GM21367 (cell line): ENCODE measurements at regions not wholly inside any gene's neighbourhood (a gene's known extent, or its start where the extent isn't known, plus 50 kb on each side); places are given as distances from the start of the nearest gene placed in this dataset.

ENCODE experiments used
- ATAC-seq: cut with Tn5 transposase; IDR thresholded peaks from one replicate; pipeline ENCODE4 v1.9.1; 2021; ENCODE audit not compliant: unreplicated experiment

DNA sequence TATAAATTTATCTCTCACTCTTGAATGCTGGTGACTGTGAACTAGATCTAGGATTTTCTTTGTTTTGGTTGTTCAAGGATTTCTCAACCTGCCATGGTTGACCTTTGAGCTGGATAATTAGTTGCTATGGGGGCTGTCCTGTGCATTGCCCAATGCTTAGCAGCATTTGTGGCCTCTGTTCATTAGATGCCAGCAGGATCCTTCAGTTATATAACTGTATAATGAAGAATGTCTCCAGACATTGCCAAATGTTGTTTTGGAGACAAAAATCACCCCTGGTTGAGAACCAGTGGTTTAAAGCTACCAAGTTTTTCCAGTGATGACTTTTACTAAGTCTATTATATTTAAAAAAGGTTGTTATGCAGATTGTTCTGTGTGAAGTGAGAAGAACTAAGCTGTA, 147.9 kb upstream of the STXBP6 start:
- ATAC-seq = no peak

DNA sequence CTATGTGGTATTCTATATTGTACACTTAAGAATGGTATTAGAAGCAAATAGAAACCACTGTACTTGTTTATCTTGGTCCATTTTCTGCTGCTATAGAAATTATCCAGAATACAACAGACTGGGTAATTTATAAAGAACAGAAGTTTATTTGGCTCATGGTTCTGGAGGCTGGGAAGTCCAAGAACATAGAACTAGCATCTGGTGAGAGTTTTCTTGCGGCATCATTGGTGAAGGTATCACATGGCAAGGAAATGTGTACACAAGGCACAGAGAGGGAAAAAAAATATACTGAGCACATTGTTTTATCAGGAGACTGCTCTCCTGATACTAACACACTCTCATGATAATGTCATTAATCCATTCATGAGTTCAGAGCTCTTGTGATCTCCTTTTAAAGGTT, 130.3 kb upstream of the STXBP6 start:
- ATAC-seq = no peak

DNA sequence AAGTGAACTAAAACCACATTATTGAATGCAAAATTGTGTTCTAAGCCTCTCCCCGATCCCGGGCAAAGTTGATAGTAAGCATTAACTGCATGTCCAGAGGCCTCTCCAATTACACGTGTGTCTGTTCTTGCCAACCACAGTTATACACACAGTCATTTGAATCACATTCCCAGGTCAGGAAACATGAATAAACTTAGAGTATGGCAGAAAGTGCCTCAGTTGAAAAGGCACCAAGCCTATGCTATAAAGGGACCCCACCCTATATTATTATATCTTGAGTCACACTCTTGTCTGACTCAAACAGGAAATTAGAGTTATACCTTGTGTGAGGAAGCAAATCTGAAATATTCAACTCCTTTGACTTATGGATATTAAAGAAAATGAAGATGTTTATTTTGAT, 128.3 kb upstream of the STXBP6 start:
- no peak for ATAC-seq

DNA sequence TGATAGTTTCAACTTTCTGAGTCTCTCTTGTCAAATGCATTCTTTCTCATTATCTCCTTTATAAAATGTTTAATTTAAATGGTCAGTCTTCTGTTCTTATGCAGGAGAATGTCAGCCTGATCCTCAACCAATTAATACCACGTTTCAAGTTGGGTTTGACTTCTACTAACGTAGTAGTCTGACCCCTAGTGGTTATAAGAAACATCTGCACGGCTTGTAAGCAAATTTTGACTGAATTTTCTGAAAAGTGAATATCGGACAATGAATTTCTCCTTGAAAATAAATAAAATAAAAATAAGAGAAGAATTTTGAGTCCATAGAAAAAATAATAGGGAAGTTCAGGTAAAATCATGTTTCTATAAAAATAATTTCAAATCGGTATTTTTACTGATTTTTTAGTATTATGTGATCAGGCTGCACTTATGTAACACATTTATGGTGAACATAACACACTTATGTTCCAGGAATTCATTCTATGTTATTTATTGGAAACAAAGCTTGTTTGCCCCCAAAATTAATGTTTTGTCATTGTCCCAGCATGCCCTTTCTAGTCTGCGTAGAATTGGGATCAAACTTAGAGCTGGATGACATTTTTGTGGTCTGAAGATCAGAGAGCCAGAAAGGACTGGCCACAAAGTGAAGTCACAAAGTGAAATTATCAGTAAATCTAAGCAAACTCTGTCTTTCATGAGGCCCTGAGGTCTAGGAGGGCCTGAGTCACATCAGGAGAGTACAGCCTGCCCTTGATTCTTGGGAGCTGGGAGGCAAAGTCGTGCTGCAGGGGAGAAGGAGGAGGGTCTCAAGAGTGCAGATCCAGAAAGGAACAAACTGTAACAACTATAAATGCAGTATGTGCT, 101.2 kb upstream of the STXBP6 start:
- ATAC-seq = peak; percentile 58

DNA sequence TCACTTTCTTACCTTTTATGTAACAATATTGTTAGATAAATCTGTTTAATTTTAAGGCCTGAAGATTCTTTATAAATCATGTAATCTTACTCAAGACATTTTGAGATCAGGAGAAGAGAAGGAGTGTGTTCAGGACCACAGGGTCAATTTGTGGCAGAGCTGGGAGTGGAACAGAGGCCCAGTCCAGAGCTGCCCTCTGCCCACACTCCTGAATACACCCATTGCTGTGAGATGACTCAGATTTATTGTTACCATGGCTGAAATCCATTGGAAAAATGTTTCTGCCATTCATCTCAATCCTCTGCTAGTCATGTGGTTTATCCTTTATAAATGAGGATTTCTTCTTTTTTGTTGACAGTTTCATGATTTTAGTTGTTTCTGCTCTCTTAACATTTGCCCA, 100.5 kb upstream of the STXBP6 start:
- no peak for ATAC-seq

DNA sequence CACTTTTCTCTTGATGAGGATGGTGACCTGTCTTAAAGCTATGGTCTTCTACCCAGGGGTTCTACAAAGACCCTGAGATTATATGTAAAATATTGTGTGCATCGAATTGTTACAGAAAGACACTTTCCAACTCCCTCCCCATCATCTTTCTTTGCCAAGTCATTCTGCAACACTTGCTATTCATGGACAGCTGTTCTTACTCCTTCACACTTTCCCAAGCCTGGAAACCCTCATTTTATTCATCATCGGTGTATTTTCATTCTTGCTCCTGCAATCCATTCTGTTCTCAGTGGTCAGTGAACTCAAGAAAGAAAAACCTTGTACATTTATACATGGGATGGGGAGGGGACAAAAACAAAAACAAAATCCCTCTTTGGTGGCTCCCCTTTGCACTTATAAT, 90.5 kb upstream of the STXBP6 start:
- no peak for ATAC-seq

DNA sequence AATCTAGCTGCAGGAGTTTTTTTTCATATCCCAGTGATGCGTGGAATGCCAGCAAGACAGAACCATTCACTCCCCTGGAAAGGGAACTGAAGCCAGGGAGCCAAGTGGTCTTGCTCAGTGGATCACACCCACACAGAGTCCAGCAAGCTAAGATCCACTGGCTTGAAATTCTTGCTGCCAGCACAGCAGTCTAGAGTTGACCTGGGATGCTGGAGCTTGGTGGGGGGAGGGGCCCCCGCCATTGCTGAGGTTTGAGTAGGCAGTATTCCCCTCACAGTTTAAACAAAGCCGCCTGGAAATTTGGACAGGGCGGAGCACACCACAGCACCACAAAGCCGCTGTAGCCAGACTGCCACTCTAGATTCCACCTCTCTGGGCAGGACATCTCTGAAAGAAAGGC, 86.9 kb upstream of the STXBP6 start:
- no peak for ATAC-seq

DNA sequence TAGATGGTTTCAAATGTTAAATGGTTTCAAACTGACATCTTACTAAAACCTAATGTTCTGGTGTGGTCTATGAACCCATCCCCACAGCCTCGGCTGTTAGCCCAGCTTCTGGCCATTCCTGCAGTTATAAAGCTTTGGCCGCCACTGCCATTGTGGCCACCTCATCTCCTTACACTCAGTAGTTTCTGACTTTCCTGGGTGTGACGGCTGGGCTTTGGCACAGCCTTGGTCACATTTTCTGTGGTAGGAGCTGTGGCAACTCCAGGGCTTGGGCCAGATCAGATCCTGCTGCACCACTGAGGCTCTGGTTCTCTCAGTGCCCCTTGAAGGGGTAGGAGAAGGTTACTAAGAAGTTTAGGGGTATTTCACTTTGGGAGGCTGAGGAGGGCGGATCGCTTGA, 84.2 kb upstream of the STXBP6 start:
- ATAC-seq = no peak

DNA sequence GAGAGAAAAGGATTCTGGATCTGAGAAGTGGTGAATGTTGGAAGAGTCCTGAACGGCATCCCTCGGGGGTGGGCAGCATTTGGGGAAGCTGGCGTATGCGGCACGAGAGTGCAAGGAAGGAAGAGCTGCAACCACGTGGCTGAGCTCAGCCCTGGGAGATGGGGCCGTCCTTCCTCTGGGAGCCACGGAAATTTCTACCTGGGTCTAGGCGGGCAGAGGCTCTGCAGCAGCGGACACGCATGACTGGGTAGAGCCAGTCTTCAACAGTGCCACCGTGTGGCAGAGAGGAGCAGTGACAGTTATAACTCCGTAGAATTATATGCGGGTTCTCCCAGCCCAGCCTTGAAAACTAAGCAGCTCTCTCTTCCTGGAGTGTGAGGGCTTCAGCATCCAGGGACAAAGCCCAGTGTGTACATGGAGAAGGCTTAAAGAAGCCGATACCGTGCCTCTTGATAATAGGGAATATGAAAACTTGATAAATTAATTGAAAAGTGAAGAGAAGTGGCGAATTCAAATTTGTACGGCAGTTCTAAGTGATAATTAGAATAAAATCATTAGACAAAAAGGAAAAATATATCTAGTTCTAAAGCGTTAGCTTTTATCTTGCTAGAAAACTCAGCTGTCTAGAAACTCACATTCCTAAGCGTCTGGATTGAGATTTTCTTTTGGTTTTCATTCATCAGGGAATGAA, 82.9 kb upstream of the STXBP6 start:
- peak; percentile 75 for ATAC-seq

DNA sequence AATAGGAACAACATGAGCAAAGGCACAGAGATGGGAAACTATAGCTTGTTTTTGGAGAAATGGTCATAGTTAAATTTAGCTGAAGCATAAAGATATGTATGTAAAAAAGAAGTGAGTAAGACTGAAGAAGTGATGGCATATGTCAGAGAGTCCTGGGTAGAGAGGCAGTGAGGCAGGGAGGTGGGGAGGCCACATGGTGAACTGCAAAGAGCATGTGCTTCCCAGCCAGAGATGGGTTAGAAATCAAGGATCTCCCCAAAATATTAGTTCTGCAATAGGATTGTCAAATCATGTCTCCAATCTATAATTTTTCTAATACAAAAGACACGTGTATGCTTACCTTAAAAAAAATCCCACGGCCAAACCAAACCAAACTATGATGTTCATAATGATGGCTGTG, 82.1 kb upstream of the STXBP6 start:
- no peak for ATAC-seq

DNA sequence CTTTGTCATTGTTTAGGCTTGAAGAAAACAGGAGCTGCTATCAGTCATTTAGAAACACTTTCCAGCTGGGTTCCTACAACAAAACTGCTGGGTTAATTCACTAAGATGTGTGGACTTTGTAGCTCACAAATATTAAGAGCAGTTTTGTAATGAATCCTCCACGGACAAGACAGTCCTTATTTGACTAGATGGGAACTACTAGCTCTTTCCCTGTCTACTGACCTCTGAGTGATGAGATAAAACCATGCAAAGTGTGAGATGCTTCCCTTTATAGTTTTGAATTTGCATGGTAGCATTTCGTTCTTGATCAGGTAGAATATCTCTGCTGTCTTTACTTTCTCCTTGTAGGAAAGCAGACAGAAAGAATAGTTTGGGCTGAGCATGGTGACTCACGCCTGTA, 72.9 kb upstream of the STXBP6 start:
- ATAC-seq = no peak

DNA sequence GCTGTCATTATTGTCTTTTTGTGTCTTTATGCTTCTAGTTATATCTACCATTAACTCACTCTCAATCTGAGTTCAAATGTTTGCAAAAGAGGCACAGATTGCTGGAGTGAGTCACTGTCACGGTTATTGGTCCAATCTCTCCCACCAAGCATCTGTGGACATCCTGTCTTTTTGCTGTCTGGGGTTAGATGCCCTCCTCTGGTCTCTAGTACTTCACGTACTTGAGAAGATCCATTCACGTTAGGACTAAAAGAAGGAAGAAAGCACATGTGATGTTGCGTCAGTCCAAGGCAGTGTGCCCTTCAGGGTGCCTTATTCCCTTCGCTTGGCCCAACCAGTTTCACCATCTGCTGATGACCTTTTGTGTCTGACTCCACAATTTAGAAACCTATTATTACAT, 72.3 kb upstream of the STXBP6 start:
- no peak for ATAC-seq

DNA sequence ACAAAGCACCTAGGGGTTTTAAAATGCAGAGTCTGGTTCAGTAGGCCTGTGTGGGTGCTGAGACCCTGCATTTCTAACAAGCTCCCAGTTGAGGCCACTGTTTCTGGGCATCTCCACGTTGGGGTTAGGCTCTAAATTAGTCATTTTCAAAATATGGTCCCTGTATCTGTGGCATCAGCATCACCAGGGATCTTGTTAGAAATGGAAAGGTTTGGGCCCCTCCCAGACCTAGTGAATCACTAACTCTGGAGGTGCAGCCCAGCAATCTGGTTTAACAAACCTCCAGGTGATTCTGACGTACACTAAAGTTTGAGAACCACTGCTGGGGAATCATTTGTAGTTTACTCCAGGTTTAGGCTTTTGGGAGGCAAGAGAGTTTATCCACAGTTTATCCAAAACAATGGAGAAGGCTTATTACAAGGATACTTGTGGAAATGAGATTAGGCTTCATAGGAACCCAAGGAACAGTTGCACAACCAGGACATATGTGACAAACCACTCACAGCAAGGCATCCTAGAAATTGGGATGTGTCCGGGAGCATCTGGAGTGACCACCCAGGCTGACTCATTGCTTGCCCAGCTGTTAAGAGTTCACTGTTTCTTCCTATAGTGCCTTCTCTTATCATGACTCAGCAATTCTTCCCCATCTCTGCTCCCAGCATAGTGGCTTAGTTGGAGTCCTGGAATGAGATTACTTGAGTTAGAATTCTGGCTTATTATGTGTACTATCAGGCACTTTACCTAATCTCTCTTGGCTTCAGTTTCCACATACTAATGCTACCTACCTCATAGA, 71.6 kb upstream of the STXBP6 start:
- no peak for ATAC-seq

DNA sequence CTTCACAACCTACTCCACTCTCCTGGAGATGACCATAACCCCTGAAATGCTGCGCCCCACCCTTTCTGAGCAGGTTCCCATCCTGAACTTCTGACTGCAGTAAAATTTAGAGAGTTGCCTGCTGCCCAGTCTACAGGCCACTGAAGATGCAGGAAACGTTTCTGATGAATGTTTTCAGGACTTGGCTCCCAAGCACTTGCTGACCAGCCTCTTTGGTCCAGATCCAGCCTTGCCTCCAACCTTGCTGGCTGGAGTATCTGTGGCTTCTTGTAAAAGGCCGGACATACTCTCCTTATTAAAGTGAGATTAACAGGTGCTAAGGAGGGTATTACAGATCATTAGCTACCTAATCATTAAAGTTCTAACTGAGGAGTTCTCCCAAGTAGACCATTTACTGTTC, 70.3 kb upstream of the STXBP6 start:
- ATAC-seq = no peak

DNA sequence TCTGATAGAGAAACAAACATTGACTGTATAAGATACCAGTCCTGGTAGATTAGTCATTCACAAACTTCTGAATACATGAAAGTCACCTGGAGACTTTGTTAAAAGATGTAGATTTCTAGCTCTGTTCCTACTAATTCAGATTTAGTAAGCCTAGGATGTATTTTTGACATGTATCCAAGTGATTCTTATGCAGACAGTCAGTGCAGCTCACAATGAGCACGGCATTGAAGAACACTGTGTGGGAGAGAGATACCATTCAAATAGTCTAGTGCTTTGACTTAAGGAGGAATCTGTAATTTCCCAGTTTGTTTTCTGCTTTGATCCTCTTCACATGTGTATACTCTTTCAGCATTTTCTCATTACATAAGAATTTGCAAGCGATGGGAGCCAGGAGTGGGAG, 68.7 kb upstream of the STXBP6 start:
- ATAC-seq = no peak

DNA sequence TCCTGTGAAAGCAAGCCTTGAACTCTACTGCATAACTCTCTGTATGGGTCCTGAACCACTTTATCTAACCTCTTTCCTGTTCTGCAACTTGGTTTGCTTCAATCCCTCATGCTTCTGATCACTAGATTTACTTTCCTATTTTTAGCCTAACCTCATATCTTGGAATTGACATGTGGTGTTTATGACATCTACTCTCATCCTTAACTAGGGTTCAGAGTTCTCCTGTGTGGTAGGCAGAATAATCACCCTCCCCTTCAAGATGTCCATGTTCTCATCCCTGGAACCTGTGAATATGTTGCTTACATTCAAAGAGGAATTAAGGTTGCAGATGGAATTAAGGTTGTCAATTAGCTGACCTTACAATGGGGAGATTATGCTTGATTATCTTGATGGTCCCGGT, 67.4 kb upstream of the STXBP6 start:
- no peak for ATAC-seq

DNA sequence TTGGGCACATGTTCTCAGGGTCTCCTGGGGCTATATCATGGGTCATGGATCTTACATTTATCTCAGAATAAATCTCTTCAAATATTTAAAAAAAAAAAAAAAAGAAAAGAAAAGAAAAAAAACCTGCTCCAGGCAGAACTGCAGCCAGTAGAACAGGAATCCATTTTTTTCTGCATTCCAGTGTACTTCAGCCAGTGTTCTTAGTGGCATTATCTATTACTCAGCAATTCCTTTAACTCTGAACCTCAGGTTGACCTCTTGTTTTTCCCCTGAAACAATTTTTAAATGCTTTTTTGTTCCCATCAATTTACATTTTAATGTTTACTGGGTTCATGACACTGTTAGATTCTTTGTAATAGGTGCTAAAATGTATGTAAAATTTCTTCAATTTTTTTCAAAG, 66.7 kb upstream of the STXBP6 start:
- no peak for ATAC-seq

DNA sequence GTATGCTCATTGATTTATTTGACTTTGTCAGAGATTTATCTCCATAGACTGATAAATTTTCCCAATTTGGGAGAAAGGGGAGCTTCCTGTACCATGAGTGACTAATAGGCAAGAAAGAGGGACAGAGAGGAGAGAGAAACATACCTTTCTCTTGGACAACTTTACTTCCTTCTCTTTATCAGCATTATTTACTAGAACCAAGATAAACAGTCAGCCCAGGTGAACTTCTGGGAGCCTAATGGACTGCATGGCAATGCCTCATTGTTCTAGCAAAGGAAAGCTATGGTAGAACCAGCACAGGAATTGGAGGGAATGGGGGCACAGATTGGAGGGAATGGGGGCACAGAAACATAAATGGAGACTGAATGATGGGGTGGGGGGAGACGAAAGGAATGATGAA, 63.4 kb upstream of the STXBP6 start:
- ATAC-seq = no peak

DNA sequence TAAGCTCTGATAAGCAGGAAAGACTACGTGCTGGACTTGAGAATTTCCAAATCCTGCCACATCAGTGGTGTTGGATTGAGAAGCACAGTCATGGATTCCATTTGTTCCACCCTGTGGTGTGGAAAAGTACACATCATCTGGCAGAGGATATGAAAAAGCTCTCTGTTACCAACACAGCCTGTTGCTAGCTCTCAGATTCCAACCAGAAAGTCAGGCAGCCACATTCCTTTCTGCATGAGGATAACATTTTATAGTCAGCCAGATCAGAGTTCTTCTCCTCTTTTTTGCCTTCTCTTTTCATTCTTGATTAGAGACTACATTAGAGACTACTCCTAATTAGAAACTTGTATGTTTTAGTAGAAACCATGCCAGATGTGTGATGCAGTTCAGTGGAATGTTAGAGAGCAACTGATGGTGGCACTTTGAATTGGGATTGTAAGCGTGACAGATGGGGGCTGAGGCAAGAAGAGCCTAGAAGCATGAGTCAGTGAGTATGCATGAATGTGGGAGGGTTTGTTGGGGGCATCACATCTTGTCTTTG, 61.2 kb upstream of the STXBP6 start:
- ATAC-seq = no peak

DNA sequence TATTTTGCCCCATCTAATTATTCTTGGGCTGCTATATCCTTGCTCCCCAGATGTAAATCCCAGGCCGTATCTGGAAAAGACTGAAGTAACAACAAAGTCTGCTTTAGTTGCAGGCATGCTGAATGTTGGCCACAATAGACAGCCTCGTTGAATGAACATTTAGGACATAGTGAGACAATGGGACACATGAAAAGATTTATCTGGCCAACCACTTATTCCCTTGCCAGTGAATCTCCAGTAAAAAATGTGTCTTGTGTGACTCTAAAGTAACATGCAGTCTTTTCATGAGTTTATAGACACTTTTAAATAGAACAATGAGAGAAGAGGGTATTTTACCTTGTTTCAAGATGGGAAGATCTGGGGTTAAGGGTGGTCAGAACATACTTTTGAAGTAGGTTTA, 60.2 kb upstream of the STXBP6 start:
- no peak for ATAC-seq

DNA sequence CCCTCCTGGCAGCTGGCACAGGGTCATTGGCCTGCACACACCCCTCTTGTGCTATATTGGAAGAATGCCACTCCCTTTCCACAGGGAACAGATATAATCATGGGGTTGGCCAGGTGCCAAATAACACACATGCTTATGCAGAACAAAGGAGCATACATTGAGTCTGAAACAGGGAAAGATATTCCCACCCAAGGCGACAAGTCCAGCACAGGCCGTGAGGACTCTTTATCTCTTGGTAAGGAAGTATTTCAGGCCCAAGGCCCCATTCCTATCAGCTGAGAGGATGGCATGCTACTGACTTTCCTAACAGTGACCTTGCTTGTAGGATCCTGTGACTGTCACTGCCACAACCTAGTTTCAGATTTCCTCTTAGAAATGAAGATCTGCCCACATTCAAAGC, 59.0 kb upstream of the STXBP6 start:
- no peak for ATAC-seq

DNA sequence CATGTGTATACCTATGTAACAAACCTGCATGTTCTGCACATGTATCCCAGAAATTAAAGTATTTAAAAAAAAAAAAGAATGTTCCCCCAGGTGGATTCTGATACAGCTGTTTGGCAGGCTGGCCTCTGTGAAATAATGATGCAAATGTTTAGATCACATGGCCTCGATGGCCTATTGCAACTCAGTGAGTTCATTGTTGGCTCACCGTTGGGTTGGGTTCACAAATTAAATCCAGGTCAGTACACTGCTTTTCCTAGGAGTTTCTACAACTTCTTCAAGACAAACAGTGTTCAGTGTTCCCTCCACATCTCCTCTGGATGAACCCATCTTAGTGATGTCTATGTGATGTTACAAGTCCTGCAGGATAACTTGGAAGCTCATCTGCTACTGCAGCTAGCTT, 58.3 kb upstream of the STXBP6 start:
- no peak for ATAC-seq
